CMK (cell line): ENCODE measurements at regions not wholly inside any gene's neighbourhood (a gene's known extent, or its start where the extent isn't known, plus 50 kb on each side); places are given as distances from the start of the nearest gene placed in this dataset.

ENCODE experiments used
- DNase-seq: peaks from one replicate; pipeline ENCODE4 v3.0.0-alpha.2; 2010; ENCODE audit warnings: low read depth

- DNase-seq: no peak
These were observed 78.1 kb upstream of the GALNT9 start for GRCh38 chr12:132407451-132407961.

GRCh38 chr12:132406493-132407450 is 77.4 kb upstream of the GALNT9 start:
- DNase-seq: no peak

GRCh38 chr12:132405742-132406251 is 76.4 kb upstream of the GALNT9 start:
- no peak for DNase-seq

GRCh38 chr12:132404951-132405741 is 75.8 kb upstream of the GALNT9 start:
- DNase-seq: no peak

- DNase-seq: no peak
These were observed 75.1 kb upstream of the GALNT9 start for GRCh38 chr12:132404435-132404855.

GRCh38 chr12:132403636-132404434 is 74.4 kb upstream of the GALNT9 start:
- no peak for DNase-seq

GRCh38 chr12:132402831-132403416 is 73.5 kb upstream of the GALNT9 start:
- DNase-seq: no peak

- DNase-seq: no peak
These were observed 72.6 kb upstream of the GALNT9 start for GRCh38 chr12:132401982-132402381.

- no peak for DNase-seq
These were observed 70.7 kb upstream of the GALNT9 start for GRCh38 chr12:132400011-132400641.

- no peak for DNase-seq
These were observed 70.0 kb upstream of the GALNT9 start for GRCh38 chr12:132399092-132400010.

GRCh38 chr12:132398386-132398991 is 69.1 kb upstream of the GALNT9 start:
- DNase-seq: no peak

- DNase-seq: no peak
These were observed 68.6 kb upstream of the GALNT9 start for GRCh38 chr12:132397934-132398385.

- no peak for DNase-seq
These were observed 68.0 kb upstream of the GALNT9 start for GRCh38 chr12:132397152-132397933.

GRCh38 chr12:132396657-132397056 is 67.3 kb upstream of the GALNT9 start:
- no peak for DNase-seq

GRCh38 chr12:132395908-132396305 is 66.5 kb upstream of the GALNT9 start:
- DNase-seq: no peak

- DNase-seq: no peak
These were observed 66.0 kb upstream of the GALNT9 start for GRCh38 chr12:132395192-132395907.
